B cell (primary cell): ENCODE measurements at regions not wholly inside any gene's neighbourhood (a gene's known extent, or its start where the extent isn't known, plus 50 kb on each side); places are given as distances from the start of the nearest gene placed in this dataset.

Experiments
- ATAC-seq: fragments of 200-7000 bp; cut with Tn5 transposase; one replicate; pipeline ENCODE4 v1.10.0; 2021; ENCODE audit warnings: low read depth, mild to moderate bottlenecking, moderate number of reproducible peaks, moderate library complexity
- CTCF ChIA-PET: fragments of 350-600 bp; sonication (Branson Sonifier 250); formaldehyde crosslinking; loops from one replicate; lab custom pipeline; 2021; ENCODE audit warnings: antibody characterized with exemption, inconsistent platforms; lab: Charles Lee
- POLR2A ChIA-PET: fragments of 350-600 bp; sonication (Branson Sonifier 250); formaldehyde crosslinking; loops from one replicate; lab custom pipeline; 2021; ENCODE audit warnings: antibody characterized with exemption; lab: Charles Lee
- DNase-seq: peaks from one replicate; pipeline ENCODE4 v3.0.0; 2013
- H2AFZ ChIP-seq: 2 replicates; pipeline ENCODE4 v1.6.1; 2012; ENCODE audit warnings: mild to moderate bottlenecking, low read depth, low read length; ENCODE audit not compliant: insufficient read depth, poor library complexity, severe bottlenecking
- H3K27ac ChIP-seq, 2 donors: 1 replicate in 1 of 2; 2 replicates in 1 of 2; pipeline ENCODE4 v1.5.1; 2012 to 2013; ENCODE audit warnings: low read length in 2 of 2, mild to moderate bottlenecking in 2 of 2, moderate library complexity in 1 of 2
- H3K27me3 ChIP-seq, 4 experiments: fragments of 200-600 bp in 1 of 4; sonication (generic) in 1 of 4; replicated peaks in 1 of 4; 1 replicate in 2 of 4; 2 replicates in 2 of 4; pipeline versions ENCODE4 v1.6.1 to v1.7.0; 2013 to 2016; ENCODE audit warnings: low read length in 3 of 4, mild to moderate bottlenecking in 2 of 4, mixed read lengths in 1 of 4, moderate library complexity in 1 of 4; ENCODE audit not compliant: insufficient read depth in 4 of 4, control insufficient read depth in 3 of 4; ENCODE audit errors: control extremely low read depth in 1 of 4
- H3K36me3 ChIP-seq, 2 experiments: replicated peaks in 1 of 2; 1 replicate in 1 of 2; 2 replicates in 1 of 2; pipeline versions ENCODE4 v1.6.1 to v1.7.1; 2013; ENCODE audit warnings: low read length in 1 of 2; ENCODE audit not compliant: insufficient read depth in 2 of 2, control insufficient read depth in 1 of 2; ENCODE audit errors: control extremely low read depth in 1 of 2, extremely low read depth in 1 of 2
- H3K4me1 ChIP-seq, 2 donors: fragments of 200-600 bp in 1 of 2; sonication (generic) in 1 of 2; 1 replicate in 1 of 2; 2 replicates in 1 of 2; pipeline versions ENCODE4 v1.5.1 to v1.6.1; 2013 to 2017; ENCODE audit warnings: low read length in 2 of 2; ENCODE audit not compliant: control insufficient read depth in 2 of 2, insufficient read depth in 2 of 2
- H3K4me2 ChIP-seq: replicated peaks from 2 replicates; pipeline ENCODE3; 2012; ENCODE audit warnings: mild to moderate bottlenecking, low read depth, low read length; ENCODE audit not compliant: poor library complexity, severe bottlenecking
- H3K4me3 ChIP-seq, 5 experiments: fragments of 200-600 bp in 1 of 5; sonication (generic) in 1 of 5; 1 replicate in 3 of 5; 2 replicates in 2 of 5; pipeline versions ENCODE4 v1.5.1 to v1.7.0; 2011 to 2016; ENCODE audit warnings: low read length in 4 of 5, mild to moderate bottlenecking in 4 of 5, low read depth in 2 of 5, control low read depth in 1 of 5, moderate library complexity in 1 of 5; ENCODE audit not compliant: insufficient read depth in 1 of 5; ENCODE audit errors: control extremely low read depth in 1 of 5, extremely low read depth in 1 of 5
- H3K79me2 ChIP-seq: fragments of 200-600 bp; sonication (generic); one replicate; pipeline ENCODE4 v1.6.0; 2016; ENCODE audit warnings: low read length; ENCODE audit not compliant: control insufficient read depth, insufficient read depth
- H3K9ac ChIP-seq: fragments of 200-600 bp; sonication (generic); 2 replicates; pipeline ENCODE4 v1.6.1; 2017; ENCODE audit warnings: mild to moderate bottlenecking, low read length, moderate library complexity
- H3K9me3 ChIP-seq, 3 donors: one replicate each; pipeline versions ENCODE4 v1.6.1 to v1.7.1; 2013; ENCODE audit warnings: low read length in 2 of 3; ENCODE audit not compliant: control insufficient read depth in 2 of 3, insufficient read depth in 1 of 3; ENCODE audit errors: control extremely low read depth in 1 of 3
- H4K20me1 ChIP-seq: 2 replicates; pipeline ENCODE4 v1.6.0; 2012; ENCODE audit warnings: mild to moderate bottlenecking, low read length; ENCODE audit not compliant: insufficient read depth, control insufficient read depth, poor library complexity, severe bottlenecking
- H3K27ac Mint-ChIP-seq: one replicate; pipeline ENCODE4 v1.8.0; 2021; ENCODE audit warnings: mixed read lengths
- H3K27me3 Mint-ChIP-seq: one replicate; pipeline ENCODE4 v1.8.0; 2021; ENCODE audit warnings: mixed read lengths
- H3K4me1 Mint-ChIP-seq: one replicate; pipeline ENCODE4 v1.8.0; 2021; ENCODE audit warnings: mixed read lengths
- H3K4me3 Mint-ChIP-seq: one replicate; pipeline ENCODE4 v1.8.0; 2021; ENCODE audit warnings: mixed read lengths
- H3K9me3 Mint-ChIP-seq: one replicate; pipeline ENCODE4 v1.8.0; 2022; ENCODE audit warnings: mixed read lengths; ENCODE audit not compliant: insufficient read depth
- EZH2 ChIP-seq: IDR thresholded peaks from 2 replicates; pipeline ENCODE4 v1.6.1; 2012; ENCODE audit warnings: borderline replicate concordance, low read depth, mild to moderate bottlenecking, moderate library complexity, low read length; ENCODE audit not compliant: insufficient read depth, poor library complexity, severe bottlenecking
- WGBS: methylation state at CpG from one replicate; pipeline ENCODE4 v1.1.5; 2013; ENCODE audit warnings: missing lambda C conversion rate; ENCODE audit not compliant: insufficient coverage; 5-methylcytosine and 5-hydroxymethylcytosine counted together
- intact Hi-C: fragments of 100-400 bp; cut with micrococcal nuclease; formaldehyde crosslinking; loops from one replicate; pipeline ENCODE4 v1.10.0; 2022
- TF ChIP-seq, protein P1 (sequence below): fragments of 200-600 bp; IDR thresholded peaks from one replicate; pipeline ENCODE4 v1.8.0; 2022; ENCODE audit warnings: antibody characterized with exemption, mild to moderate bottlenecking

DNA sequence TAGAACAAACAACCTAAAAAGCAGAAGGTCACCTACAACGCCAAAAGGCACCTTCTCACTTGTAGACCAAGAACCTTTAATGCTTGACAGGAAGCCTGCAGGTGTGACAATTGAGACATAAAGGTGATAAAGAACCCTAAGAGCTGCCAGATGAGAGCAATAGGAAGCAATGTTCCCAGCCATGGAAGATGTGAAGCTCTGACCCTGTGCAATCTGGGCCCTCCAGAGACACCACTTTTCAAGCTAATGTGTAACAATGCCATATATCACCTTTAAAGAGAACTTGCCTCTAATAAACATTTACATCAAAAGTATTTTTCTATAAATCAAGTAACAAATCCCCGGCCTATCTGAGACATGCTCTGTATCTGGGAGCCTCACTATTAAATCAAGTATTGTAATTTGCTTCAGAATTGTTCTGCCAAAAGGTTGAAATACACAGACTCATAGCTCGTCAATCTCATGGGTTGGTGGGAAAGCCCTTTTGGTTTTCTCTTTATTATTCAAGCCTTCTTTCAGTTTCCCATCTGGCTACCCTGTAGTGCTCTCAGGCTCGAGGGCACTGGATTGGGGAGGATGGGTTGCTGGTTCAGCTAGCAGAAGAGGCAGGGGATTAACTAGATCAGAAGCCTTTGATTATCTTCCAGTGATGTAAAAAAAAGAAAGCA lies 368.9 kb downstream of the BUD13 start:
- TF ChIP-seq EZH2, result no peak
- TF ChIP-seq, protein P1, sequence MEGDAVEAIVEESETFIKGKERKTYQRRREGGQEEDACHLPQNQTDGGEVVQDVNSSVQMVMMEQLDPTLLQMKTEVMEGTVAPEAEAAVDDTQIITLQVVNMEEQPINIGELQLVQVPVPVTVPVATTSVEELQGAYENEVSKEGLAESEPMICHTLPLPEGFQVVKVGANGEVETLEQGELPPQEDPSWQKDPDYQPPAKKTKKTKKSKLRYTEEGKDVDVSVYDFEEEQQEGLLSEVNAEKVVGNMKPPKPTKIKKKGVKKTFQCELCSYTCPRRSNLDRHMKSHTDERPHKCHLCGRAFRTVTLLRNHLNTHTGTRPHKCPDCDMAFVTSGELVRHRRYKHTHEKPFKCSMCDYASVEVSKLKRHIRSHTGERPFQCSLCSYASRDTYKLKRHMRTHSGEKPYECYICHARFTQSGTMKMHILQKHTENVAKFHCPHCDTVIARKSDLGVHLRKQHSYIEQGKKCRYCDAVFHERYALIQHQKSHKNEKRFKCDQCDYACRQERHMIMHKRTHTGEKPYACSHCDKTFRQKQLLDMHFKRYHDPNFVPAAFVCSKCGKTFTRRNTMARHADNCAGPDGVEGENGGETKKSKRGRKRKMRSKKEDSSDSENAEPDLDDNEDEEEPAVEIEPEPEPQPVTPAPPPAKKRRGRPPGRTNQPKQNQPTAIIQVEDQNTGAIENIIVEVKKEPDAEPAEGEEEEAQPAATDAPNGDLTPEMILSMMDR, result no peak
- Mint-ChIP-seq H3K4me3 (no peak overlapping the region), H3K27me3 (peaks cover 9% of the 10 kb centered on the region), H3K4me1 (no peaks in the 10 kb centered on the region), H3K27ac (no peak overlapping the region), H3K9me3 (no peaks in the 10 kb centered on the region)
- Histone ChIP-seq H3K27me3 (no peaks in the 10 kb centered on the region), H3K9me3 (no peaks in the 10 kb centered on the region), H2AFZ (no peak overlapping the region), H3K27ac (no peak overlapping the region), H4K20me1 (no peaks in the 10 kb centered on the region), H3K36me3 (no peaks in the 10 kb centered on the region), H3K4me1 (no peaks in the 10 kb centered on the region), H3K9ac (no peak overlapping the region), H3K4me3 (no peak overlapping the region), H3K79me2 (no peaks in the 10 kb centered on the region), H3K4me2 (no peak overlapping the region)
- ChIA-PET CTCF (no interaction called here), POLR2A (no interaction called here)
- WGBS, result no CpG with 5 or more reads among the region's 4 CpGs
- DNase-seq (no peak), ATAC-seq (no peak)
- intact Hi-C loops, result no loop called here

DNA sequence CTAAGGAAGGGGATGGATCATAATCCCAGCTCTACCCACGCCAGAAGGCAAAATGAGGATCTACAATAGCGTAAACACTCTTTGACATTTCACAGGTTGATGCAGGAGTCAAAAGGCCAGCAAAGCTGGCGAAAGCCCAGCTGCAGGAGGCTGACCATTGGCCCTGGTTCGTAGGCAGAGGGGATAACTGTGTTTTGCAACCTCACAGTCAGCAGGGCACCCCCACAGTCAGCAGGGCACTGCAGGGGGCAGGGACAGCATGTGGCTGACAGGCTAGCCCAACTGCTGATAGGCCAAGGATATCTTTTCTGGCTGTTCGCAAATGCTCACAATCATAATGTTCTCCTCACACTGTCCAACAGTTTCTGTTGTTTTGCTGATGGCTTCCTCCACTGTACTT lies 372.7 kb downstream of the BUD13 start:
- H3K4me3 ChIP-seq, result no peak overlapping the region
- H3K9me3 ChIP-seq, result no peaks in the 10 kb centered on the region
- H2AFZ ChIP-seq, result no peak overlapping the region
- Mint-ChIP-seq H3K27me3 (peaks cover 5% of the 10 kb centered on the region), H3K4me1 (no peaks in the 10 kb centered on the region), H3K27ac (no peak overlapping the region), H3K4me3 (no peak overlapping the region), H3K9me3 (no peaks in the 10 kb centered on the region)
- H3K9ac ChIP-seq, result no peak overlapping the region
- intact Hi-C loops, result no loop called here
- DNase-seq (no peak), ATAC-seq (no peak)
- no peaks in the 10 kb centered on the region for H4K20me1 ChIP-seq
- CTCF ChIA-PET, result no interaction called here
- TF ChIP-seq, protein P1, result no peak
- no peak for TF ChIP-seq EZH2
- POLR2A ChIA-PET, result no interaction called here
- no peak overlapping the region for H3K4me2 ChIP-seq
- no peaks in the 10 kb centered on the region for H3K4me1 ChIP-seq
- no peaks in the 10 kb centered on the region for H3K27me3 ChIP-seq
- H3K79me2 ChIP-seq, result no peaks in the 10 kb centered on the region
- H3K27ac ChIP-seq, result no peak overlapping the region
- H3K36me3 ChIP-seq, result no peaks in the 10 kb centered on the region
- 73% methylated on average over 5 of the region's 5 CpGs for WGBS
